Body of pancreas (tissue), 4 donors: ENCODE measurements at regions not wholly inside any gene's neighbourhood (a gene's known extent, or its start where the extent isn't known, plus 50 kb on each side); places are given as distances from the start of the nearest gene placed in this dataset.

Experiments
- CTCF ChIP-seq, 7 experiments: fragments of 450-650 bp in 4 of 7; fragments of 200-600 bp in 3 of 7; sonication (generic) in 3 of 7; IDR thresholded peaks; one replicate each; pipeline ENCODE4 v1.5.1; 2016 to 2019; ENCODE audit warnings: antibody characterized with exemption in 7 of 7
- POLR2A ChIP-seq, 3 donors: fragments of 450-650 bp; IDR thresholded peaks; one replicate each; pipeline ENCODE4 v1.6.1; 2016; ENCODE audit warnings: antibody characterized with exemption in 3 of 3, mild to moderate bottlenecking in 2 of 3

GRCh38 chr5:104189909-104190308 lies 627.3 kb upstream of the NUDT12 start:
- TF ChIP-seq CTCF (IDR thresholded peaks at IDR 0.05) (no peak), POLR2A (IDR thresholded peaks at IDR 0.05) (no peak)
